NB4 (cell line): ENCODE measurements at regions not wholly inside any gene's neighbourhood (a gene's known extent, or its start where the extent isn't known, plus 50 kb on each side); places are given as distances from the start of the nearest gene placed in this dataset.
A peak's percentile ranks its signal among the peaks of the same experiment; 100 is the strongest.
"Not testable (repeated sequence)": the region's sequence is repeated elsewhere in the genome, so short reads cannot be mapped to it uniquely, and the experiment has no call there.

Source experiments
- DNase-seq: peaks from one replicate; pipeline ENCODE4 v3.0.0; 2010; ENCODE audit warnings: low read depth
- H3K4me3 ChIP-seq: one replicate; pipeline ENCODE4 v1.5.1; 2011; ENCODE audit warnings: mild to moderate bottlenecking, low read depth, low read length, moderate library complexity
- CTCF ChIP-seq: IDR thresholded peaks from one replicate; pipeline ENCODE4 v1.5.1; 2012; ENCODE audit warnings: low read depth, low read length
- MAX ChIP-seq: IDR thresholded peaks from 2 replicates; pipeline ENCODE4 v1.6.1; 2011; ENCODE audit warnings: low read depth, low read length
- MYC ChIP-seq: IDR thresholded peaks from 2 replicates; pipeline ENCODE4 v1.6.1; 2011; ENCODE audit warnings: low read depth, low read length
- POLR2A ChIP-seq: IDR thresholded peaks from 2 replicates; pipeline ENCODE4 v1.6.1; 2011; ENCODE audit warnings: mild to moderate bottlenecking; ENCODE audit not compliant: insufficient read length; ENCODE audit errors: extremely low read depth

GRCh38 chr2:228372212-228372611 lies 190.7 kb upstream of the SPHKAP start:
- H3K4me3 ChIP-seq, result no peak overlapping the region
- no peak for DNase-seq
- TF ChIP-seq POLR2A (no peak), CTCF (no peak), MAX (no peak), MYC (no peak)

GRCh38 chr2:228369400-228370031 lies 188.0 kb upstream of the SPHKAP start:
- H3K4me3 ChIP-seq, result no peak overlapping the region
- no peak for DNase-seq
- TF ChIP-seq POLR2A (no peak), MAX (no peak), CTCF (no peak), MYC (no peak)

- no peak for DNase-seq
- no peak for TF ChIP-seq MAX
- TF ChIP-seq MYC, result no peak
- TF ChIP-seq POLR2A, result no peak
- no peak for TF ChIP-seq CTCF
- H3K4me3 ChIP-seq, result no peak overlapping the region
Measured at GRCh38 chr2:228367356-228367755, 185.9 kb upstream of the SPHKAP start.

- H3K4me3 ChIP-seq, result no peak overlapping the region
- DNase-seq, result no peak
- TF ChIP-seq POLR2A, result no peak
- no peak for TF ChIP-seq CTCF
- no peak for TF ChIP-seq MYC
- no peak for TF ChIP-seq MAX
Measured at GRCh38 chr2:228359473-228359872, 178.0 kb upstream of the SPHKAP start.

GRCh38 chr2:228355897-228356296 lies 174.4 kb upstream of the SPHKAP start:
- DNase-seq, result no peak
- TF ChIP-seq CTCF (no peak), MAX (no peak), POLR2A (no peak), MYC (no peak)
- H3K4me3 ChIP-seq, result no peak overlapping the region

- DNase-seq, H3K4me3 ChIP-seq: not testable (repeated sequence)
Measured at GRCh38 chr2:228352980-228353379, 171.5 kb upstream of the SPHKAP start.

GRCh38 chr2:228352048-228352447 lies 170.6 kb upstream of the SPHKAP start:
- H3K4me3 ChIP-seq, result no peak overlapping the region
- TF ChIP-seq MYC (no peak), CTCF (no peak), POLR2A (no peak), MAX (no peak)
- DNase-seq, result peak; percentile 71
